B cell (primary cell): ENCODE measurements at regions not wholly inside any gene's neighbourhood (a gene's known extent, or its start where the extent isn't known, plus 50 kb on each side); places are given as distances from the start of the nearest gene placed in this dataset.

Experiments used
- ATAC-seq: fragments of 200-7000 bp; cut with Tn5 transposase; one replicate; pipeline ENCODE4 v1.10.0; 2021; ENCODE audit warnings: low read depth, mild to moderate bottlenecking, moderate number of reproducible peaks, moderate library complexity
- CTCF ChIA-PET: fragments of 350-600 bp; sonication (Branson Sonifier 250); formaldehyde crosslinking; loops from one replicate; lab custom pipeline; 2021; ENCODE audit warnings: antibody characterized with exemption, inconsistent platforms; lab: Charles Lee
- POLR2A ChIA-PET: fragments of 350-600 bp; sonication (Branson Sonifier 250); formaldehyde crosslinking; loops from one replicate; lab custom pipeline; 2021; ENCODE audit warnings: antibody characterized with exemption; lab: Charles Lee
- DNase-seq: peaks from one replicate; pipeline ENCODE4 v3.0.0; 2013
- H2AFZ ChIP-seq: 2 replicates; pipeline ENCODE4 v1.6.1; 2012; ENCODE audit warnings: mild to moderate bottlenecking, low read depth, low read length; ENCODE audit not compliant: insufficient read depth, poor library complexity, severe bottlenecking
- H3K27ac ChIP-seq, 2 donors: 1 replicate in 1 of 2; 2 replicates in 1 of 2; pipeline ENCODE4 v1.5.1; 2012 to 2013; ENCODE audit warnings: low read length in 2 of 2, mild to moderate bottlenecking in 2 of 2, moderate library complexity in 1 of 2
- H3K27me3 ChIP-seq, 4 experiments: fragments of 200-600 bp in 1 of 4; sonication (generic) in 1 of 4; replicated peaks in 1 of 4; 1 replicate in 2 of 4; 2 replicates in 2 of 4; pipeline versions ENCODE4 v1.6.1 to v1.7.0; 2013 to 2016; ENCODE audit warnings: low read length in 3 of 4, mild to moderate bottlenecking in 2 of 4, mixed read lengths in 1 of 4, moderate library complexity in 1 of 4; ENCODE audit not compliant: insufficient read depth in 4 of 4, control insufficient read depth in 3 of 4; ENCODE audit errors: control extremely low read depth in 1 of 4
- H3K36me3 ChIP-seq, 2 experiments: replicated peaks in 1 of 2; 1 replicate in 1 of 2; 2 replicates in 1 of 2; pipeline versions ENCODE4 v1.6.1 to v1.7.1; 2013; ENCODE audit warnings: low read length in 1 of 2; ENCODE audit not compliant: insufficient read depth in 2 of 2, control insufficient read depth in 1 of 2; ENCODE audit errors: control extremely low read depth in 1 of 2, extremely low read depth in 1 of 2
- H3K4me1 ChIP-seq, 2 donors: fragments of 200-600 bp in 1 of 2; sonication (generic) in 1 of 2; 1 replicate in 1 of 2; 2 replicates in 1 of 2; pipeline versions ENCODE4 v1.5.1 to v1.6.1; 2013 to 2017; ENCODE audit warnings: low read length in 2 of 2; ENCODE audit not compliant: control insufficient read depth in 2 of 2, insufficient read depth in 2 of 2
- H3K4me2 ChIP-seq: replicated peaks from 2 replicates; pipeline ENCODE3; 2012; ENCODE audit warnings: mild to moderate bottlenecking, low read depth, low read length; ENCODE audit not compliant: poor library complexity, severe bottlenecking
- H3K4me3 ChIP-seq, 5 experiments: fragments of 200-600 bp in 1 of 5; sonication (generic) in 1 of 5; 1 replicate in 3 of 5; 2 replicates in 2 of 5; pipeline versions ENCODE4 v1.5.1 to v1.7.0; 2011 to 2016; ENCODE audit warnings: low read length in 4 of 5, mild to moderate bottlenecking in 4 of 5, low read depth in 2 of 5, control low read depth in 1 of 5, moderate library complexity in 1 of 5; ENCODE audit not compliant: insufficient read depth in 1 of 5; ENCODE audit errors: control extremely low read depth in 1 of 5, extremely low read depth in 1 of 5
- H3K79me2 ChIP-seq: fragments of 200-600 bp; sonication (generic); one replicate; pipeline ENCODE4 v1.6.0; 2016; ENCODE audit warnings: low read length; ENCODE audit not compliant: control insufficient read depth, insufficient read depth
- H3K9ac ChIP-seq: fragments of 200-600 bp; sonication (generic); 2 replicates; pipeline ENCODE4 v1.6.1; 2017; ENCODE audit warnings: mild to moderate bottlenecking, low read length, moderate library complexity
- H3K9me3 ChIP-seq, 3 donors: one replicate each; pipeline versions ENCODE4 v1.6.1 to v1.7.1; 2013; ENCODE audit warnings: low read length in 2 of 3; ENCODE audit not compliant: control insufficient read depth in 2 of 3, insufficient read depth in 1 of 3; ENCODE audit errors: control extremely low read depth in 1 of 3
- H4K20me1 ChIP-seq: 2 replicates; pipeline ENCODE4 v1.6.0; 2012; ENCODE audit warnings: mild to moderate bottlenecking, low read length; ENCODE audit not compliant: insufficient read depth, control insufficient read depth, poor library complexity, severe bottlenecking
- H3K27ac Mint-ChIP-seq: one replicate; pipeline ENCODE4 v1.8.0; 2021; ENCODE audit warnings: mixed read lengths
- H3K27me3 Mint-ChIP-seq: one replicate; pipeline ENCODE4 v1.8.0; 2021; ENCODE audit warnings: mixed read lengths
- H3K4me1 Mint-ChIP-seq: one replicate; pipeline ENCODE4 v1.8.0; 2021; ENCODE audit warnings: mixed read lengths
- H3K4me3 Mint-ChIP-seq: one replicate; pipeline ENCODE4 v1.8.0; 2021; ENCODE audit warnings: mixed read lengths
- H3K9me3 Mint-ChIP-seq: one replicate; pipeline ENCODE4 v1.8.0; 2022; ENCODE audit warnings: mixed read lengths; ENCODE audit not compliant: insufficient read depth
- EZH2 ChIP-seq: IDR thresholded peaks from 2 replicates; pipeline ENCODE4 v1.6.1; 2012; ENCODE audit warnings: borderline replicate concordance, low read depth, mild to moderate bottlenecking, moderate library complexity, low read length; ENCODE audit not compliant: insufficient read depth, poor library complexity, severe bottlenecking
- WGBS: methylation state at CpG from one replicate; pipeline ENCODE4 v1.1.5; 2013; ENCODE audit warnings: missing lambda C conversion rate; ENCODE audit not compliant: insufficient coverage; 5-methylcytosine and 5-hydroxymethylcytosine counted together
- intact Hi-C: fragments of 100-400 bp; cut with micrococcal nuclease; formaldehyde crosslinking; loops from one replicate; pipeline ENCODE4 v1.10.0; 2022
- TF ChIP-seq, protein P1 (sequence below): fragments of 200-600 bp; IDR thresholded peaks from one replicate; pipeline ENCODE4 v1.8.0; 2022; ENCODE audit warnings: antibody characterized with exemption, mild to moderate bottlenecking

DNA sequence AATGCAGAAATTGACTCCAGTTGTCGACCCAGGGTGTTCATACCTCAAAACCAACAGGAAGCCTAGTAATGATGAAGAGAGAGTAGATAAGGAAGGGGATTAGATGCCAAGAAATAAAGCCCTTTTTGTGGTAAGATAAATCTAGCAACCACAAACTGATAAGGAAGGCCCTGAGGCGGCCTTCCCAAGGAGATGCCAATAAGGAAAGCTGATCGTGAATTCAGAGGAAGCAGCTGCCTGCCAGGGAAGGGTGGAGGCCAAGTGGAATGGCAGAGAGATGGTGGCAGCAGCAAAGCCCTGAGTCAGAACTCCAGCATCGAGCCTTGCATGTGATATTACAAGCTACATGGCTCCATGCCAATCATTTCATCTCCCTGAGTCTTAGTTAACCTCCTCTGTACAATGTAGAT, 126.3 kb downstream of the IRS1 start:
- TF ChIP-seq, protein P1, sequence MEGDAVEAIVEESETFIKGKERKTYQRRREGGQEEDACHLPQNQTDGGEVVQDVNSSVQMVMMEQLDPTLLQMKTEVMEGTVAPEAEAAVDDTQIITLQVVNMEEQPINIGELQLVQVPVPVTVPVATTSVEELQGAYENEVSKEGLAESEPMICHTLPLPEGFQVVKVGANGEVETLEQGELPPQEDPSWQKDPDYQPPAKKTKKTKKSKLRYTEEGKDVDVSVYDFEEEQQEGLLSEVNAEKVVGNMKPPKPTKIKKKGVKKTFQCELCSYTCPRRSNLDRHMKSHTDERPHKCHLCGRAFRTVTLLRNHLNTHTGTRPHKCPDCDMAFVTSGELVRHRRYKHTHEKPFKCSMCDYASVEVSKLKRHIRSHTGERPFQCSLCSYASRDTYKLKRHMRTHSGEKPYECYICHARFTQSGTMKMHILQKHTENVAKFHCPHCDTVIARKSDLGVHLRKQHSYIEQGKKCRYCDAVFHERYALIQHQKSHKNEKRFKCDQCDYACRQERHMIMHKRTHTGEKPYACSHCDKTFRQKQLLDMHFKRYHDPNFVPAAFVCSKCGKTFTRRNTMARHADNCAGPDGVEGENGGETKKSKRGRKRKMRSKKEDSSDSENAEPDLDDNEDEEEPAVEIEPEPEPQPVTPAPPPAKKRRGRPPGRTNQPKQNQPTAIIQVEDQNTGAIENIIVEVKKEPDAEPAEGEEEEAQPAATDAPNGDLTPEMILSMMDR, result no peak
- TF ChIP-seq EZH2, result no peak
- no peak overlapping the region for H2AFZ ChIP-seq
- H3K4me1 ChIP-seq, result no peaks in the 10 kb centered on the region
- no peaks in the 10 kb centered on the region for H3K79me2 ChIP-seq
- H3K27ac Mint-ChIP-seq, result no peak overlapping the region
- H3K4me2 ChIP-seq, result no peak overlapping the region
- peaks cover 41% of the 10 kb centered on the region for H3K27me3 Mint-ChIP-seq
- H3K4me1 Mint-ChIP-seq, result peaks cover 3% of the 10 kb centered on the region
- H3K4me3 Mint-ChIP-seq, result no peak overlapping the region
- no peaks in the 10 kb centered on the region for H4K20me1 ChIP-seq
- no peaks in the 10 kb centered on the region for H3K9me3 Mint-ChIP-seq
- ChIA-PET CTCF (no interaction called here), POLR2A (no interaction called here)
- no peaks in the 10 kb centered on the region for H3K9me3 ChIP-seq
- H3K27ac ChIP-seq, result no peak overlapping the region
- no peak for ATAC-seq
- H3K27me3 ChIP-seq, result peaks cover 0 to 7% (median 6%) of the 10 kb centered on the region in 4 experiments
- intact Hi-C loops, result no loop called here
- WGBS, result 4% methylated on average over 3 of the region's 4 CpGs
- no peaks in the 10 kb centered on the region for H3K36me3 ChIP-seq
- no peak for DNase-seq
- H3K4me3 ChIP-seq, result no peak overlapping the region
- H3K9ac ChIP-seq, result no peak overlapping the region

DNA sequence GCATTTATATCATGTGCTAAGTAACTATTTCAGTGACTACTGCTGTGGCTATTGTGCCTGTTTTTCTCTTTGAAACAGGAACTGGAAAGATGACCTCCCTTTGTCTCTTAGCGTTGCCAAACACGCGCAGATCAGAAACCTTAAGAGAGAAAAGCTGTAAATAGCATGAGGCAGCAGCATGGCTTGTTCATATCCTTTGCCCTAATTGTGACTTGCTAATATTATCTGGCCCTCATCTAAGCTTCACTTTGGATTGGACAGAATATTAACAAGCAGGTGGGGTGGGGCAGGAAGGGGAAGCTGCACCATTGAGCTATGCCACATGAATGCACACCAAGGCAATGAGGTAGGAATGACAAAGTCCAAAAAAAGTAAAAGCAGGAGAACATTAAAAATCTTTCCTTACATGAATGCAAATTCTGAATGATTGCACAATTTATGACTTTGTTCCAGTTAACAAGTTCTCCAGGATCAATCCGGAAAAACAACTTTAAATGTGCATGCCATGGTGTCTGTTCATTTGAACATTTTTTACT, 128.4 kb downstream of the IRS1 start:
- no peaks in the 10 kb centered on the region for H3K9me3 ChIP-seq
- DNase-seq (no peak), ATAC-seq (no peak)
- 67% methylated on average over 3 of the region's 4 CpGs for WGBS
- Mint-ChIP-seq H3K4me3 (no peak overlapping the region), H3K27ac (no peak overlapping the region), H3K4me1 (peaks cover 3% of the 10 kb centered on the region), H3K9me3 (no peaks in the 10 kb centered on the region), H3K27me3 (peaks cover 46% of the 10 kb centered on the region)
- H3K4me1 ChIP-seq, result no peaks in the 10 kb centered on the region
- ChIA-PET CTCF (no interaction called here), POLR2A (no interaction called here)
- intact Hi-C loops, result no loop called here
- no peak overlapping the region for H3K9ac ChIP-seq
- no peak overlapping the region for H2AFZ ChIP-seq
- H3K27ac ChIP-seq, result no peak overlapping the region
- H3K4me3 ChIP-seq, result no peak overlapping the region
- no peaks in the 10 kb centered on the region for H3K36me3 ChIP-seq
- H3K79me2 ChIP-seq, result no peaks in the 10 kb centered on the region
- TF ChIP-seq, protein P1, result no peak
- TF ChIP-seq EZH2, result no peak
- H4K20me1 ChIP-seq, result no peaks in the 10 kb centered on the region
- H3K4me2 ChIP-seq, result no peak overlapping the region
- H3K27me3 ChIP-seq, result peaks cover 0 to 9% (median 6%) of the 10 kb centered on the region in 4 experiments
